ENCODE measurements at regions not wholly inside any gene's neighbourhood (a gene's known extent, or its start where the extent isn't known, plus 50 kb on each side); places are given as distances from the start of the nearest gene placed in this dataset.
"Not testable (repeated sequence)": the region's sequence is repeated elsewhere in the genome, so short reads cannot be mapped to it uniquely, and the experiment has no call there.

DNA sequence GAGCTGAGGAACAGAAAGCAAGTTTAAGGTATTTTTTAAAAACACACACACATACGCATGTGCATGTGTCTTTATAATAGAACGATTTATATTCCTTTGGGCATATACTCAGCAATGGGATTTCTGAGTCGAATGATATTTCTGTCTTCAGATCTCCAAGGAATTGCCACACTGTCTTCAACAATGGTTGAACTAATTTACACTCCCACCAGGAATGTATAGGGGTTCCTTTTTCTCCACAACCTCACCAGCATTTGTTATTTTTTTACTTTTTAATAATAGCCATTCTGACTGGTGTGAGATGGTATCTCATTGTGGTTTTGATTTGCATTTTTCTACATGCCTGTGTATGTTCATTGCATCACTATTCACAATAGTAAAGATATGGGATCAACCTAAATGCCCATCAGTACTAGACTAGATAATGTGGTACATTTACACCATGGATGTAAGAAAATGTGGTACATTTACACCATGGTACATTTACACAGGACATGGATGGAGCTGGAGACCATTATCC is 60.3 kb upstream of the MAP3K1 start:
- DNase-seq (ENCODE audit: low read depth): no peak
- TF ChIP-seq, protein P1, sequence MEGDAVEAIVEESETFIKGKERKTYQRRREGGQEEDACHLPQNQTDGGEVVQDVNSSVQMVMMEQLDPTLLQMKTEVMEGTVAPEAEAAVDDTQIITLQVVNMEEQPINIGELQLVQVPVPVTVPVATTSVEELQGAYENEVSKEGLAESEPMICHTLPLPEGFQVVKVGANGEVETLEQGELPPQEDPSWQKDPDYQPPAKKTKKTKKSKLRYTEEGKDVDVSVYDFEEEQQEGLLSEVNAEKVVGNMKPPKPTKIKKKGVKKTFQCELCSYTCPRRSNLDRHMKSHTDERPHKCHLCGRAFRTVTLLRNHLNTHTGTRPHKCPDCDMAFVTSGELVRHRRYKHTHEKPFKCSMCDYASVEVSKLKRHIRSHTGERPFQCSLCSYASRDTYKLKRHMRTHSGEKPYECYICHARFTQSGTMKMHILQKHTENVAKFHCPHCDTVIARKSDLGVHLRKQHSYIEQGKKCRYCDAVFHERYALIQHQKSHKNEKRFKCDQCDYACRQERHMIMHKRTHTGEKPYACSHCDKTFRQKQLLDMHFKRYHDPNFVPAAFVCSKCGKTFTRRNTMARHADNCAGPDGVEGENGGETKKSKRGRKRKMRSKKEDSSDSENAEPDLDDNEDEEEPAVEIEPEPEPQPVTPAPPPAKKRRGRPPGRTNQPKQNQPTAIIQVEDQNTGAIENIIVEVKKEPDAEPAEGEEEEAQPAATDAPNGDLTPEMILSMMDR (conservative IDR thresholded peaks at IDR 0.05; ENCODE audit: low read length): no peak
- H3K4me3 ChIP-seq (ENCODE audit: low read length): no peak overlapping the region

DNA sequence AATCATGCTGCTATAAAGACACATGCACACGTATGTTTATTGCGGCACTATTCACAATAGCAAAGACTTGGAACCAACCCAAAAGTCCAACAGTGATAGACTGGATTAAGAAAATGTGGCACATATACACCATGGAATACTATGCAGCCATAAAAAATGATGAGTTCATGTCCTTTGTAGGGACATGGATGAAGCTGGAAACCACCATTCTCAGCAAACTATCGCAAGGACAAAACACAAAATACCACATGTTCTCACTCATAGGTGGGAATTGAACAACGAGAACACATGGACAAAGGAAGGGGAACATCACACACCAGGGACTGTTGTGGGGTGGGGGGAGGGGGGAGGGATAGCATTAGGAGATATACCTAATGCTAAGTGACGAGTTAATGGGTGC is 61.8 kb upstream of the MAP3K1 start:
- H3K4me3 ChIP-seq (ENCODE audit: low read length); DNase-seq (ENCODE audit: low read depth): not testable (repeated sequence)

DNA sequence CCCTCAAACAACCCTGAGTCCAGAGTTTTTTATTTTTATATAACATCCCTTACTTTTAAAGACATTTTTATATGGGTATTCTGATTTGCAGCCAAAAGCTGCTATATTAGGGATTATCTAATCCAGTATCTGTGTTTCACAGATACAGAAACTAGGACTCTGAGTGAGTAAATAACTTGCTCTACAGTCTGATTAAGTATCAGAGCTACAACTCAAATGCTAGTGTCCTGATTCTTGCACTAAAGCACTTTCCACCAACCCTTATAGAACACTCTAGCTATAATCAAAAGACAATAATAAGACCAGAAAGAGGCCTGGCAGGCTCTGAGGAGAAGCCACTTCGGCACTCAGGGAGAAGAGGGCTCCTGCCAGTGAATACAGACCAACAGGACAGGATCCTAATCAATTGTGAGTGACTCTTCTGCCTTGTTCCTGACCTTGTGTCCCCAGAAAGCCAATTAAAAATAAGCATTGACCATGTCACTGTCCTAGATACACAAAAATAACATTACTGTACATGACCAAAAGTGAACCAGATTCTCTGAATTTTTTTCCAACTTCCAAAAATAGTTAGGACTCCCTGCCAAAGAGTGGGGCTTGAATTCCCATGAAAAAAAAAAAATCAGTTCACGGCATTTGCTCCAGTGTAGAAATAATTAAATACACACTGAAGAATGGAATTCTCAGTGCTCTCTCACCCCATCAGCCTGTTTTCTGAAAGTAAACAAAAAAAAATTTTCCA is 63.6 kb upstream of the MAP3K1 start:
- no peak overlapping the region for H3K4me3 ChIP-seq (ENCODE audit: low read length)
- TF ChIP-seq, protein P1 (conservative IDR thresholded peaks at IDR 0.05; ENCODE audit: low read length): no peak
- DNase-seq (ENCODE audit: low read depth): peak; percentile 44

DNA sequence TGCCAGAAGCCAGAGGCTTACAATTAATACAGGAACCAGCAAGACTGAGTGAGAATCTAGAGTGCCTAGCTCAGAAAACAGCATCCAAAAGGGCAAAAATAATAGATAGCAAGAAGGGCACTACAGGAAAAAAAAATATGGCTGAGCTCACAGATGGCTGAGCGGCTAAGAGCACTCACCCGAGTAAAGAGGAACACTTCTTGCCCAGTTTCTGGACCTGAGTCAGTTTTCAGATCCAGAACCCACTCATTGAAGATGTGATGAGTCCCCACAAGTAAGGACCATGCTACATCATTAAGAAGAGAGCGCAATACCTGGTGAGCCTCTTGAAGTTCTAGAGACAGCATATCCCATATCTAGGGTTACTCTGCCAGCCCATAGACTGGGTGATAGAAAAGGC is 65.5 kb upstream of the MAP3K1 start:
- H3K4me3 ChIP-seq (ENCODE audit: low read length): no peak overlapping the region
- TF ChIP-seq, protein P1 (conservative IDR thresholded peaks at IDR 0.05; ENCODE audit: low read length): no peak
- no peak for DNase-seq (ENCODE audit: low read depth)

DNA sequence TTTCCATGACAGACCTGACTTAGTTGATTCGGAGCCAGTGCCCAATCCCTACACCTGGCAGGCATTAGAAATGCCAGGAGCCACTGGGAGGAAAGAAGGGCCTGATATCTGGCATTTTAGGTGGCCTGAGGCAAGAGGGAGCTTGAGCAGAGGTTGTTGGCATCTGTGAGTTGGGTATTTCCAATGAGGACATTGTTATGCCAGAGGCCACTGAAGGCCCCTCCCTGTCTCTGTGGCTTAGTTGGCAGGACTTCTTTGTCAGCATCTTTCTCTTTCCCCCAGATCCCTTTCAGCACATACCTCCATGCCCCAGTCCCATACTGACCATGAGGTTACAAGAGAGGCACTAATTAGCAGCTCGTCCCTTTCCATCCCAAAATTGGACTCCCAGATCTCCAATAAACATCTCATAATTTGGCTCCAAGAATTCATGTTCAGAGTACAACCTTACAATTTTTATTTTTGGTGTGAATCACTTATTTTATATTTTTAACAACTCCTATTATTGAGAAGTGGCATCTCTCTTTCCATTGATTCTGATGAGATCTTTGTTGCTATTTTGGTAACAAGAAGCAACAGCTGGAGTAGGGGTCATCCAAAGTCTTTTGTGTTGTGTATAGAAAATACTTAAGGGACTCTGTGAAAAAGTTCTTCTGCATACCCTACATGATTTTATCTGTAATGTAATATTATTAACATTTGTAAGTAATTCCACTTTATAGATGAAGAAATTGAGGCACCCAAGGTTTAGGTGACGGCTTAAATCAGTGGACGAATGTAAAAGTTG is 68.6 kb upstream of the MAP3K1 start:
- no peak overlapping the region for H3K4me3 ChIP-seq (ENCODE audit: low read length)
- TF ChIP-seq, protein P1 (conservative IDR thresholded peaks at IDR 0.05; ENCODE audit: low read length): no peak

DNA sequence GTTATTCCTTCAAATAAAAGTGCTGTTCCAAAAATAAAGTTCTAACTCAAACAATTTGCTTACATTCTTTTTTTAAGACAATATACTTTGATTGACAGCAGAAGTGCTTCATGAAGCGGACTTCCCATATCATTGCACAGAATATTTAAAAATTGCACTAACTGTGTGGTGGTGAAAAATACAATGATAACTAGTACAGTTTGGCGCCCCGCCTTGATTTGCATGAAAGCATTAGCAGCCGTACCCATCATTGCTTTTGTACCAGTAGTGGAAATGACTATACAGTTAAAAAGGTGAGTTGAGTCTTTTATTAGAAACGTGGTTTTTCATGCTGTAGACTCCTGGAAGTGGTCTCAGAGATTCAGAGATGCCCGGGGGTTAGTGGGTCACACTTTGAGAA is 69.5 kb upstream of the MAP3K1 start:
- no peak for DNase-seq (ENCODE audit: low read depth)
- TF ChIP-seq, protein P1 (conservative IDR thresholded peaks at IDR 0.05; ENCODE audit: low read length): no peak
- no peak overlapping the region for H3K4me3 ChIP-seq (ENCODE audit: low read length)

More for the DNA sequence above, 68.6 kb upstream of the MAP3K1 start:
- no peak for DNase-seq (ENCODE audit: low read depth)

DNA sequence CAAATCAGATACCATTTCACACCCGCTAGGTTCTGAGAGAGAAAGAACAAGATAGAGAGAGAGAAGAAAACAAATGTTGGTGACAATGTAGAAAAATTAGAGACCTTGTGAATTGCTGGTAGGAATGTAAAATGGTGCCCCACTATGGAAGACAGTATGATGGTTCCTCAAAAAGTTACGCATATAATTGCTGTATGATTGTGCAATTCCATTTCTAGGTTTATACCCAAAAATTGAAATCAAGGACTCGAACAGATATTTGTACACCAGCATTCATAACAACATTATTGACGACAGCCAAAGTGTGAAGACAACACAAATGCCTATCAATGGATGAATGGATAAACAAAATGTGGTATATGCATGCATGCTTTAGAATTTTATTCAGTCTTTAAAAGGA is 74.5 kb upstream of the MAP3K1 start:
- no peak overlapping the region for H3K4me3 ChIP-seq (ENCODE audit: low read length)
- TF ChIP-seq, protein P1 (conservative IDR thresholded peaks at IDR 0.05; ENCODE audit: low read length): no peak
- DNase-seq (ENCODE audit: low read depth): no peak
